Endothelial cell of hepatic sinusoid (primary cell): ENCODE measurements at regions not wholly inside any gene's neighbourhood (a gene's known extent, or its start where the extent isn't known, plus 50 kb on each side); places are given as distances from the start of the nearest gene placed in this dataset.

Source experiments
- in situ Hi-C: cut with HindIII; loops from 2 replicates; pipeline ENCODE4 v1.10.0; 2017; ENCODE audit warnings: low sequenced_read_pairs

GRCh38 chr20:20939006-20939405, 167.2 kb downstream of the LINC00237 start:
- in situ Hi-C loops: no loop called here

GRCh38 chr20:20938599-20938998, 167.6 kb downstream of the LINC00237 start:
- in situ Hi-C loops: no loop called here

GRCh38 chr20:20938131-20938530, 168.0 kb downstream of the LINC00237 start:
- in situ Hi-C loops: no loop called here

GRCh38 chr20:20933142-20933958, 172.8 kb downstream of the LINC00237 start:
- in situ Hi-C loops: no loop called here

GRCh38 chr20:20932156-20932555, 174.0 kb downstream of the LINC00237 start:
- in situ Hi-C loops: no loop called here

GRCh38 chr20:20931632-20932031, 174.5 kb downstream of the LINC00237 start:
- in situ Hi-C loops: no loop called here

GRCh38 chr20:20931024-20931423, 175.1 kb downstream of the LINC00237 start:
- in situ Hi-C loops: no loop called here

- in situ Hi-C loops: no loop called here
Measured at GRCh38 chr20:20930500-20930899, 175.7 kb downstream of the LINC00237 start.

GRCh38 chr20:20929341-20929740, 176.8 kb downstream of the LINC00237 start:
- in situ Hi-C loops: no loop called here

GRCh38 chr20:20926222-20926905, 179.8 kb downstream of the LINC00237 start:
- in situ Hi-C loops: no loop called here

GRCh38 chr20:20920433-20920832, 185.7 kb downstream of the LINC00237 start:
- in situ Hi-C loops: no loop called here

- in situ Hi-C loops: no loop called here
Measured at GRCh38 chr20:20915844-20916243, 190.3 kb downstream of the LINC00237 start.

- in situ Hi-C loops: no loop called here
Measured at GRCh38 chr20:20904501-20904831, 192.0 kb upstream of the RALGAPA2 start.

GRCh38 chr20:20903773-20904500, 191.5 kb upstream of the RALGAPA2 start:
- in situ Hi-C loops: no loop called here

- in situ Hi-C loops: no loop called here
Measured at GRCh38 chr20:20897922-20898321, 185.5 kb upstream of the RALGAPA2 start.

- in situ Hi-C loops: no loop called here
Measured at GRCh38 chr20:20897145-20897544, 184.7 kb upstream of the RALGAPA2 start.

- in situ Hi-C loops: no loop called here
Measured at GRCh38 chr20:20896606-20897005, 184.2 kb upstream of the RALGAPA2 start.

GRCh38 chr20:20895537-20895936, 183.1 kb upstream of the RALGAPA2 start:
- in situ Hi-C loops: no loop called here

- in situ Hi-C loops: no loop called here
Measured at GRCh38 chr20:20894753-20895152, 182.3 kb upstream of the RALGAPA2 start.

- in situ Hi-C loops: no loop called here
Measured at GRCh38 chr20:20894280-20894679, 181.8 kb upstream of the RALGAPA2 start.

GRCh38 chr20:20892328-20892727, 179.9 kb upstream of the RALGAPA2 start:
- in situ Hi-C loops: no loop called here

GRCh38 chr20:20890751-20891150, 178.3 kb upstream of the RALGAPA2 start:
- in situ Hi-C loops: no loop called here
